ENCODE measurements at regions not wholly inside any gene's neighbourhood (a gene's known extent, or its start where the extent isn't known, plus 50 kb on each side); places are given as distances from the start of the nearest gene placed in this dataset.

DNA sequence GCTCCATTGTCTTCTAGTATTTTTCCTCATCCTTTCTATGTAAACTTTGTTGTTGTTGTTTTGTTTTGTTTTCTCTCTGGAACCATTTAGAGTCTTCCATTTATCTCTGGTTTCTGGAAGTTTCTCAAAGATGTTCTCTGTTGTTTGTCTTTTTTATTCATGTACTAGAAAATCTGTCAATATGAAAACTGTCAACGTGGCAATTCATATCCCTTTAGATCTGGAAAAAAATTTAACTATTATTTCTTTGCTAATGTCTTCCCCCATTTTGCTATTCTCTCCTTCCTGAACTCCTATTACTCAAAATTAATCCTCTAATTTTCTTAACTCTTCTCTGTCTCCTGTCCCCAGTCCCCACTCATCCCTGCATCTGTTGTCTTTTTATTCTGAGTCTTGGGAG is 55.9 kb upstream of the LRRN2 start (continued):
- TF ChIP-seq ZNF79 (CRISPR knock-in tag; IDR thresholded peaks at IDR 0.05; ENCODE audit: low read depth) (no peak), EGR1 (conservative IDR thresholded peaks at IDR 0.05) (no peak), NCOA6 (IDR thresholded peaks at IDR 0.05) (no peak), ZNF212 (CRISPR knock-in tag; IDR thresholded peaks at IDR 0.05) (no peak), MAFK (IDR thresholded peaks at IDR 0.05; ENCODE audit: low read length) (peak; percentile 27; the same call in 1 of the 2 replicates), MAFG (tag; conservative IDR thresholded peaks at IDR 0.05) (peak; percentile 57), ZNF316 (IDR thresholded peaks at IDR 0.05) (peak; percentile 89), TAL1 (IDR thresholded peaks at IDR 0.05) (no peak), PHF8 (IDR thresholded peaks at IDR 0.05; ENCODE audit: borderline replicate concordance, low read length) (no peak)
- TF ChIP-seq, protein P1, sequence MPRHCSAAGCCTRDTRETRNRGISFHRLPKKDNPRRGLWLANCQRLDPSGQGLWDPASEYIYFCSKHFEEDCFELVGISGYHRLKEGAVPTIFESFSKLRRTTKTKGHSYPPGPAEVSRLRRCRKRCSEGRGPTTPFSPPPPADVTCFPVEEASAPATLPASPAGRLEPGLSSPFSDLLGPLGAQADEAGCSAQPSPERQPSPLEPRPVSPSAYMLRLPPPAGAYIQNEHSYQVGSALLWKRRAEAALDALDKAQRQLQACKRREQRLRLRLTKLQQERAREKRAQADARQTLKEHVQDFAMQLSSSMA (CRISPR knock-in tag; IDR thresholded peaks at IDR 0.05): no peak
- TF ChIP-seq, protein P2, sequence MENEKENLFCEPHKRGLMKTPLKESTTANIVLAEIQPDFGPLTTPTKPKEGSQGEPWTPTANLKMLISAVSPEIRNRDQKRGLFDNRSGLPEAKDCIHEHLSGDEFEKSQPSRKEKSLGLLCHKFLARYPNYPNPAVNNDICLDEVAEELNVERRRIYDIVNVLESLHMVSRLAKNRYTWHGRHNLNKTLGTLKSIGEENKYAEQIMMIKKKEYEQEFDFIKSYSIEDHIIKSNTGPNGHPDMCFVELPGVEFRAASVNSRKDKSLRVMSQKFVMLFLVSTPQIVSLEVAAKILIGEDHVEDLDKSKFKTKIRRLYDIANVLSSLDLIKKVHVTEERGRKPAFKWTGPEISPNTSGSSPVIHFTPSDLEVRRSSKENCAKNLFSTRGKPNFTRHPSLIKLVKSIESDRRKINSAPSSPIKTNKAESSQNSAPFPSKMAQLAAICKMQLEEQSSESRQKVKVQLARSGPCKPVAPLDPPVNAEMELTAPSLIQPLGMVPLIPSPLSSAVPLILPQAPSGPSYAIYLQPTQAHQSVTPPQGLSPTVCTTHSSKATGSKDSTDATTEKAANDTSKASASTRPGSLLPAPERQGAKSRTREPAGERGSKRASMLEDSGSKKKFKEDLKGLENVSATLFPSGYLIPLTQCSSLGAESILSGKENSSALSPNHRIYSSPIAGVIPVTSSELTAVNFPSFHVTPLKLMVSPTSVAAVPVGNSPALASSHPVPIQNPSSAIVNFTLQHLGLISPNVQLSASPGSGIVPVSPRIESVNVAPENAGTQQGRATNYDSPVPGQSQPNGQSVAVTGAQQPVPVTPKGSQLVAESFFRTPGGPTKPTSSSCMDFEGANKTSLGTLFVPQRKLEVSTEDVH (IDR thresholded peaks at IDR 0.05; ENCODE audit: low read depth, partially characterized antibody): no peak
